Uterus (tissue), 3 donors: ENCODE measurements at regions not wholly inside any gene's neighbourhood (a gene's known extent, or its start where the extent isn't known, plus 50 kb on each side); places are given as distances from the start of the nearest gene placed in this dataset.

ENCODE experiments used
- DNase-seq, 2 donors: peaks; one replicate each; pipeline ENCODE4 v3.0.0-alpha.2; 2019 to 2020
- H3K27ac ChIP-seq, 2 donors: fragments of 200-600 bp; sonication (generic); 1 replicate in 1 of 2; 2 replicates in 1 of 2; pipeline ENCODE4 v1.5.1; 2016 to 2018
- H3K27me3 ChIP-seq, 2 donors: fragments of 200-600 bp; sonication (generic); one replicate each; pipeline ENCODE4 v1.5.1; 2018 to 2019; ENCODE audit warnings: control low read depth in 1 of 2
- H3K36me3 ChIP-seq, 2 donors: fragments of 200-600 bp; sonication (generic); one replicate each; pipeline ENCODE4 v1.5.1; 2019; ENCODE audit warnings: control low read depth in 1 of 2
- H3K4me1 ChIP-seq, 2 donors: fragments of 200-600 bp; sonication (generic); one replicate each; pipeline ENCODE4 v1.5.1; 2018 to 2019; ENCODE audit warnings: control low read depth in 1 of 2
- H3K4me3 ChIP-seq, 2 donors: fragments of 200-600 bp; sonication (generic); 1 replicate in 1 of 2; 2 replicates in 1 of 2; pipeline ENCODE4 v1.5.1; 2018 to 2019; ENCODE audit warnings: mild to moderate bottlenecking in 1 of 2
- H3K9me3 ChIP-seq, 2 donors: fragments of 200-600 bp; sonication (generic); one replicate each; pipeline ENCODE4 v1.5.1; 2019; ENCODE audit warnings: control low read depth in 1 of 2
- POLR2A ChIP-seq, 2 donors: fragments of 450-650 bp; IDR thresholded peaks; one replicate each; pipeline ENCODE4 v1.6.1; 2016; ENCODE audit warnings: antibody characterized with exemption in 2 of 2, mild to moderate bottlenecking in 1 of 2, moderate library complexity in 1 of 2
- intact Hi-C: fragments of 100-400 bp; cut with DNase I; formaldehyde crosslinking; loops from one replicate; pipeline ENCODE4 v1.15.1; 2023; ENCODE audit warnings: low total_unique reads
- TF ChIP-seq, protein P1 (sequence below), 4 experiments: fragments of 200-600 bp in 2 of 4; fragments of 450-650 bp in 2 of 4; sonication (generic) in 2 of 4; IDR thresholded peaks; one replicate each; pipeline ENCODE4 v1.5.1; 2016 to 2019; ENCODE audit warnings: antibody characterized with exemption in 4 of 4, mild to moderate bottlenecking in 2 of 4, moderate library complexity in 1 of 4
- donor health status: DM: yes; HTN: yes; CAD: no.

DNA sequence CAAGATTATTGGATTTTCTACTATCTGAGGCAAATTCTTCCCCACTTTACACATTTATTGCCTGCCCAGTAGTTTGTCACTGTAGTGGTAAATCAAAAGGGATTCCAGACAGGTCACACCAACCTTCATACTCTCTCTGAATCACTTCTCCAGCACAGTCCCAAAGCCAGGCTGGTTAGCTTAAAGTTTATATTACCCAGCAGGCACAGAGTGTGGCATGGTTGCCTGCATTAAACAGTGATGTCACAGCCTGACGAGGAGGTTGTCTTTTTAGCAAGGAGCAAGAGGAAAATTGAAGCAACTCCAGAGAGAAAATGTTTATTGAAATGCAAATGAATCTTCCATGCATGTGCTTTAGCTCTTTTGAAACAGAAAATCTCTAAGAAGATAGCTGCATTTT, 375.5 kb upstream of the CELF2 start:
- Histone ChIP-seq H3K27ac (peak overlapping the region; percentile 52 to 75), H3K27me3 (no peaks in the 10 kb centered on the region), H3K9me3 (no peaks in the 10 kb centered on the region), H3K4me3 (no peak overlapping the region), H3K36me3 (no peaks in the 10 kb centered on the region), H3K4me1 (no peaks in the 10 kb centered on the region)
- intact Hi-C loops, result no loop called here
- TF ChIP-seq, protein P1, sequence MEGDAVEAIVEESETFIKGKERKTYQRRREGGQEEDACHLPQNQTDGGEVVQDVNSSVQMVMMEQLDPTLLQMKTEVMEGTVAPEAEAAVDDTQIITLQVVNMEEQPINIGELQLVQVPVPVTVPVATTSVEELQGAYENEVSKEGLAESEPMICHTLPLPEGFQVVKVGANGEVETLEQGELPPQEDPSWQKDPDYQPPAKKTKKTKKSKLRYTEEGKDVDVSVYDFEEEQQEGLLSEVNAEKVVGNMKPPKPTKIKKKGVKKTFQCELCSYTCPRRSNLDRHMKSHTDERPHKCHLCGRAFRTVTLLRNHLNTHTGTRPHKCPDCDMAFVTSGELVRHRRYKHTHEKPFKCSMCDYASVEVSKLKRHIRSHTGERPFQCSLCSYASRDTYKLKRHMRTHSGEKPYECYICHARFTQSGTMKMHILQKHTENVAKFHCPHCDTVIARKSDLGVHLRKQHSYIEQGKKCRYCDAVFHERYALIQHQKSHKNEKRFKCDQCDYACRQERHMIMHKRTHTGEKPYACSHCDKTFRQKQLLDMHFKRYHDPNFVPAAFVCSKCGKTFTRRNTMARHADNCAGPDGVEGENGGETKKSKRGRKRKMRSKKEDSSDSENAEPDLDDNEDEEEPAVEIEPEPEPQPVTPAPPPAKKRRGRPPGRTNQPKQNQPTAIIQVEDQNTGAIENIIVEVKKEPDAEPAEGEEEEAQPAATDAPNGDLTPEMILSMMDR (IDR thresholded peaks at IDR 0.05), result no peak
- TF ChIP-seq POLR2A (IDR thresholded peaks at IDR 0.05), result no peak
- no peak for DNase-seq

DNA sequence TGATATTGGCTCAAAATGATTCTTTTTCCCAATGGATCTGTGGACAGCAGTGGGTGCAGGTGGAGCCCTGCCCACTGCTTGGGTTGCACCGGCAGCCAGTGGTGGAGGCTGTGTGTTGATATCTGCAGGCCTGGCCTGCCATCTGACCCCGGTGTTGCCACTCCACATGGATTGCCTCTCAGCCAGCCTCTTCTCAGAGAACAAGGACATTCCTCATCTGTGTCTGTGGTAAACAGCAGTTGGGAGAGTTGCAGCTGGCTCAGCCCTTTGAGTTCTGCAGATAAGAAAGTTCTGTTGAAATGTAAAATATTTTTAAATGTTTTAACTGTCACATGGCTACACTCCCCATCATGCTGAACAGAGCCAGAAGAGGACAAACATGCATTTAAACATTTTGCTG, 374.9 kb upstream of the CELF2 start:
- TF ChIP-seq, protein P1 (IDR thresholded peaks at IDR 0.05), result no peak
- TF ChIP-seq POLR2A (IDR thresholded peaks at IDR 0.05), result no peak
- Histone ChIP-seq H3K4me1 (no peaks in the 10 kb centered on the region), H3K36me3 (no peaks in the 10 kb centered on the region), H3K27ac (peak overlapping the region; percentile 52 to 75), H3K4me3 (no peak overlapping the region), H3K27me3 (no peaks in the 10 kb centered on the region), H3K9me3 (no peaks in the 10 kb centered on the region)
- DNase-seq, result peak; percentile 58 to 63
- intact Hi-C loops, result no loop called here

DNA sequence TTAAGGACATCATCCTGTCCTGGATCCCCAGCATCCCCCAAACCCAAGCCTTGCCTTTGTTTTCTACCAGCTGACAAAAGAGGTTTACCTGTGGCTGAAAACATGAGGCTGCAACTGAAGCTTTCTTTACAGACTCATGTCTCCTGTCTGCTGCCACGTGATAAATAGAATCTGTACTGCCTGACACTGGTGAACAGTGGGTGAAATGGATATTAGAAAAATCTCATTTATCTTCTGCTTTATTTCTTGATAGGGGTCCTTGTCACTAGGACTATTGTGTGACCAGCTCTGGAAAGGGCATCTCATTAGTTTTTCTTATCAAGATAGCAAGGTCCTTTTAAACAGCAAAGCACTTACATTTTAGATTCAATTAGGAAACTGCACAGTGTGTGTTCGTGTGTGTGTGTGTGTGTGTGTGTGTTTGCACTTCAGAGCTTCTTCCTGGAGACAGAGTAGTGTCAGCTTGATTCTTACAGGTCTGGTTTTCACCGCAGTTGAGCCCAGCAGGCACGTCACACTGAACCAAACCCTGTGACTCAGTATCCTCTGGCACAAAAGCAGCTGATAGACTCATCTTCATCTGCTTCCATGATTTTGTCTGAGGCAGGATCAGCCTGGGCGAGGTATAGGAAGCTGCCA, 373.5 kb upstream of the CELF2 start:
- Histone ChIP-seq H3K27me3 (no peaks in the 10 kb centered on the region), H3K36me3 (no peaks in the 10 kb centered on the region), H3K9me3 (no peaks in the 10 kb centered on the region), H3K27ac (peak overlapping the region; percentile 52 to 75), H3K4me1 (no peaks in the 10 kb centered on the region), H3K4me3 (no peak overlapping the region)
- no peak for DNase-seq
- intact Hi-C loops, result no loop called here
- TF ChIP-seq, protein P1 (IDR thresholded peaks at IDR 0.05), result no peak

DNA sequence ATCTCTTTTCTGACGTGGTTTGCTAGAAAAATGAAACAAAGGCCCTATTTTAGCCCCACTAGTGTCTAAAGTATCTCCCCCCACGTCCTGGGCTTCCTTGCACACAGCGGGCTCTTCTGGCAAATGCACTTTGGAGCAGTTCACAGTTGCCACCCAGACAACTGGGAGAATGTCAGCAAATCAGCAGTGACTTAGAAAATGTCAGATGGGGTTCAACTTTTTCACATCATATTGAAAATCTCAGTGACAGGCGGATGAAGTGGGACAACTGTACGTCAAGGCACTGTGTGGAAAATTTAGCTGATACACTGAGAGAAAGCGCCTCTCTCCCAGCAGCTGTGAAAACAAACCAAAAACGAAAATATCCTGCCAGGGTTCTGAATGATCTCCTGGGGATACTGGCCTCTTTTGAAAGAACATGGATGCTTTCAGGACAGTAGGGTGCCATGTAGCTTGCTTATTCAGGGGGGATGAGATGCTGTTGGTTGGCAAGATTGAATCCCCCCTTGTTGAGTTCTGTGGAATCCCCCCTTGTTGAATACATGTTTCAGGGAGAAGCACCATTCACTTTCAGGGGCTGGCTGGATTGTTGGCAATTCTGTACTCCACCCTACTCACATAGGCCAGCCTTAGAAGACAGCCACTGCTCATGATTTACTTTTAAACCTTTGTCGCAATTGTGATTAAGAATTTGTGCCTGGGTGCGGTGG, 372.8 kb upstream of the CELF2 start:
- TF ChIP-seq, protein P1 (IDR thresholded peaks at IDR 0.05), result no peak
- TF ChIP-seq POLR2A (IDR thresholded peaks at IDR 0.05), result no peak
- intact Hi-C loops, result no loop called here
- H3K36me3 ChIP-seq, result no peaks in the 10 kb centered on the region
- no peak for DNase-seq
- H3K4me1 ChIP-seq, result no peaks in the 10 kb centered on the region
- peak overlapping the region; percentile 17 to 52 for H3K27ac ChIP-seq
- H3K4me3 ChIP-seq, result no peak overlapping the region
- H3K27me3 ChIP-seq, result no peaks in the 10 kb centered on the region
- no peaks in the 10 kb centered on the region for H3K9me3 ChIP-seq

DNA sequence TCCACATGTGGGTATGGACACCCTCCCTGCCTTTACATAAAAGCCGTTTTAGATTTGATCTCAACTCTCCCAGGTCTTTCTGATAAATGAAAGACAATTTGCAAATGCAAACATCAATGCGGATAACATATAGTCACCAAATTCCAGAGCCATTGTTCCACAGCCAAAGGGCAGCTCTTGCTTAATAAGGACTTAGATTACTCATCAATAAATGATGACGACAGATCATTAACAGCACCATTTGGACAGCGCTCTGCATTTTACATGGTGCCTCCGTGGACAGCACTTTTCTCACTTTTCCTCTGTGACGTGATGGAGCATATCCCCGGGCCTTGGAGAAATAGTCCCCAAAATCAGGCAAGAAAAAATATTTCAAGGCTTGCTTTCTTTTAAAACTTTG, 370.3 kb upstream of the CELF2 start:
- intact Hi-C loops, result no loop called here
- Histone ChIP-seq H3K4me1 (no peaks in the 10 kb centered on the region), H3K9me3 (no peaks in the 10 kb centered on the region), H3K27me3 (no peaks in the 10 kb centered on the region), H3K4me3 (no peak overlapping the region), H3K36me3 (no peaks in the 10 kb centered on the region), H3K27ac (no peak overlapping the region)
- TF ChIP-seq POLR2A (IDR thresholded peaks at IDR 0.05), result no peak
- TF ChIP-seq, protein P1 (IDR thresholded peaks at IDR 0.05), result no peak
- DNase-seq, result no peak
